Motor neuron (in vitro differentiated cells): ENCODE measurements at regions not wholly inside any gene's neighbourhood (a gene's known extent, or its start where the extent isn't known, plus 50 kb on each side); places are given as distances from the start of the nearest gene placed in this dataset.

ENCODE experiments used
- ATAC-seq, 8 experiments: fragments of 200-7000 bp; cut with Tn5 transposase; replicated peaks in 6 of 8; 2 replicates each; pipeline ENCODE4 v1.8.0; 2021; ENCODE audit warnings: mild to moderate bottlenecking in 8 of 8, moderate library complexity in 8 of 8
- H3K27ac ChIP-seq, 2 donors: fragments of 250-450 bp; sonication (Bioruptor Pico); 2 replicates each; pipeline ENCODE4 v1.9.0; 2021; ENCODE audit warnings: antibody characterized with exemption in 2 of 2, mild to moderate bottlenecking in 2 of 2, moderate library complexity in 1 of 2
- H3K4me1 ChIP-seq, 2 donors: fragments of 250-450 bp; sonication (Bioruptor Pico); replicated peaks in 1 of 2; 2 replicates each; pipeline ENCODE4 v1.6.1; 2021; ENCODE audit warnings: antibody characterized with exemption in 2 of 2, mild to moderate bottlenecking in 2 of 2, moderate library complexity in 1 of 2
- H3K4me3 ChIP-seq, 5 donors: fragments of 250-450 bp; sonication (Bioruptor Pico); 2 replicates each; pipeline ENCODE4 v1.9.0; 2021; ENCODE audit warnings: antibody characterized with exemption in 5 of 5, mild to moderate bottlenecking in 5 of 5, moderate library complexity in 4 of 5
- WGBS, 10 experiments: fragments of 450-650 bp; shearing (Covaris generic); methylation state at CpG; one replicate each; pipeline ENCODE4 v1.0.0; 2022; 5-methylcytosine and 5-hydroxymethylcytosine counted together
- in situ Hi-C, 9 experiments: fragments of 400-800 bp; cut with MboI; loops; one replicate each; pipeline ENCODE4 v1.15.0; 2021; ENCODE audit warnings: low sequenced_read_pairs in 9 of 9, low pct_unique_long_range_greater_than_20kb in 2 of 9; ENCODE audit not compliant: unreplicated experiment in 9 of 9

- ATAC-seq: peak in 1 of 8 experiments; percentile 32
- WGBS, 10 experiments: 39 to 100% (median 98%) methylated on average over 1 to 7 of the region's 7 CpGs; no CpG with 5 or more reads in 1 of the 10 experiments
- in situ Hi-C loops: no loop called here
- Histone ChIP-seq H3K4me3 (no peak overlapping the region), H3K4me1 (peaks cover 13% of the 10 kb centered on the region in 2 donors), H3K27ac (no peak overlapping the region)
Measured at GRCh38 chr1:59018860-59019259, 235.0 kb upstream of the JUN start.

- Histone ChIP-seq H3K4me1 (peaks cover 7 to 12% of the 10 kb centered on the region in 2 donors), H3K4me3 (no peak overlapping the region), H3K27ac (no peak overlapping the region)
- WGBS, 10 experiments: 20 to 100% (median 71%) methylated on average over 1 to 2 of the region's 2 CpGs
- in situ Hi-C loops: no loop called here
- peak; percentile 18 to 90 (median 62) for ATAC-seq
Measured at GRCh38 chr1:59020151-59020997, 236.5 kb upstream of the JUN start.

GRCh38 chr1:59022199-59022598 is 238.4 kb upstream of the JUN start:
- peaks cover 0 to 11% of the 10 kb centered on the region in 2 donors for H3K4me1 ChIP-seq
- in situ Hi-C loops: no loop called here
- no peak overlapping the region for H3K27ac ChIP-seq
- WGBS, 10 experiments: 78 to 100% (median 94%) methylated on average over 1 to 3 of the region's 3 CpGs; no CpG with 5 or more reads in 1 of the 10 experiments
- ATAC-seq: no peak
- no peak overlapping the region for H3K4me3 ChIP-seq

GRCh38 chr1:59022799-59023198 is 239.0 kb upstream of the JUN start:
- in situ Hi-C loops: no loop called here
- ATAC-seq: no peak
- Histone ChIP-seq H3K27ac (no peak overlapping the region), H3K4me1 (peaks cover 0 to 7% of the 10 kb centered on the region in 2 donors), H3K4me3 (no peak overlapping the region)
- 78 to 100% (median 90%) methylated on average over 1 to 3 of the region's 3 CpGs; no CpG with 5 or more reads in 3 of the 10 experiments for WGBS, 10 experiments

- peak in 5 of 8 experiments; percentile 41 to 59 (median 57) for ATAC-seq
- no peak overlapping the region for H3K27ac ChIP-seq
- peaks cover 0 to 7% of the 10 kb centered on the region in 2 donors for H3K4me1 ChIP-seq
- no peak overlapping the region for H3K4me3 ChIP-seq
- in situ Hi-C loops: loop anchor here in 1 of 9 experiments (25.0 kb wide), 1 partner anchor 238 kb away; the partner anchor contains the start of gene JUN
- 0 to 83% (median 63%) methylated on average over 1 to 2 of the region's 2 CpGs; no CpG with 5 or more reads in 4 of the 10 experiments for WGBS, 10 experiments
Measured at GRCh38 chr1:59025201-59025600, 241.4 kb upstream of the JUN start.

- ATAC-seq: peak in 3 of 8 experiments; percentile 6 to 89 (median 18)
- Histone ChIP-seq H3K4me1 (peaks cover 0 to 7% of the 10 kb centered on the region in 2 donors), H3K4me3 (no peak overlapping the region), H3K27ac (no peak overlapping the region)
- 9 to 96% (median 86%) methylated on average over 1 to 4 of the region's 4 CpGs for WGBS, 10 experiments
- in situ Hi-C loops: loop anchor here in 1 of 9 experiments (25.0 kb wide), 1 partner anchor 239 kb away; the partner anchor contains the start of gene JUN
Measured at GRCh38 chr1:59025898-59026426, 242.1 kb upstream of the JUN start.

- in situ Hi-C loops: loop anchor here in 1 of 9 experiments (25.0 kb wide), 1 partner anchor 239 kb away; the partner anchor contains the start of gene JUN
- ATAC-seq: peak in 2 of 8 experiments; percentile 56 to 72
- Histone ChIP-seq H3K4me1 (peaks cover 0 to 7% of the 10 kb centered on the region in 2 donors), H3K4me3 (no peak overlapping the region), H3K27ac (no peak overlapping the region)
- 7 to 100% (median 100%) methylated on average over 1 to 6 of the region's 6 CpGs; no CpG with 5 or more reads in 1 of the 10 experiments for WGBS, 10 experiments
Measured at GRCh38 chr1:59026472-59026948, 242.7 kb upstream of the JUN start.

GRCh38 chr1:59027177-59027576 is 243.3 kb upstream of the JUN start:
- in situ Hi-C loops: loop anchor here in 1 of 9 experiments (25.0 kb wide), 1 partner anchor 240 kb away; the partner anchor contains the start of gene JUN
- H3K4me1 ChIP-seq: peaks cover 0 to 7% of the 10 kb centered on the region in 2 donors
- WGBS, 10 experiments: 17 to 100% (median 89%) methylated on average over 1 to 2 of the region's 2 CpGs; no CpG with 5 or more reads in 2 of the 10 experiments
- no peak overlapping the region for H3K27ac ChIP-seq
- H3K4me3 ChIP-seq: no peak overlapping the region
- ATAC-seq: peak in 3 of 8 experiments; percentile 9 to 66 (median 22)

GRCh38 chr1:59028048-59028447 is 244.2 kb upstream of the JUN start:
- H3K27ac ChIP-seq: no peak overlapping the region
- in situ Hi-C loops: loop anchor here in 1 of 9 experiments (25.0 kb wide), 1 partner anchor 241 kb away; the partner anchor contains the start of gene JUN
- WGBS, 10 experiments: 78 to 100% (median 95%) methylated on average over 1 to 3 of the region's 3 CpGs
- H3K4me1 ChIP-seq: peaks cover 0 to 7% of the 10 kb centered on the region in 2 donors
- ATAC-seq: no peak
- H3K4me3 ChIP-seq: no peak overlapping the region

GRCh38 chr1:59029411-59030167 is 245.7 kb upstream of the JUN start:
- in situ Hi-C loops: loop anchor here in 1 of 9 experiments (25.0 kb wide), 1 partner anchor 242 kb away; the partner anchor contains the start of gene JUN
- H3K4me3 ChIP-seq: no peak overlapping the region
- WGBS, 10 experiments: 40 to 92% (median 80%) methylated on average over 1 to 5 of the region's 5 CpGs; no CpG with 5 or more reads in 1 of the 10 experiments
- H3K27ac ChIP-seq: no peak overlapping the region
- peak in 2 of 8 experiments; percentile 68 to 74 for ATAC-seq
- H3K4me1 ChIP-seq: peaks cover 0 to 7% of the 10 kb centered on the region in 2 donors

GRCh38 chr1:59032228-59032627 is 248.4 kb upstream of the JUN start:
- WGBS, 10 experiments: 100% methylated on average over 2 of the region's 2 CpGs; no CpG with 5 or more reads in 7 of the 10 experiments
- H3K27ac ChIP-seq: no peak overlapping the region
- in situ Hi-C loops: loop anchor here in 1 of 9 experiments (25.0 kb wide), 1 partner anchor 245 kb away; the partner anchor contains the start of gene JUN
- no peak for ATAC-seq
- no peak overlapping the region for H3K4me3 ChIP-seq
- no peaks in the 10 kb centered on the region for H3K4me1 ChIP-seq

- Histone ChIP-seq H3K4me1 (no peaks in the 10 kb centered on the region), H3K27ac (no peak overlapping the region), H3K4me3 (no peak overlapping the region)
- no peak for ATAC-seq
- in situ Hi-C loops: loop anchor here in 1 of 9 experiments (25.0 kb wide), 1 partner anchor 246 kb away; the partner anchor contains the start of gene JUN
- WGBS, 10 experiments: 84 to 100% (median 86%) methylated on average over 1 to 4 of the region's 4 CpGs; no CpG with 5 or more reads in 4 of the 10 experiments
Measured at GRCh38 chr1:59033761-59034160, 249.9 kb upstream of the JUN start.
